ENCODE measurements at regions not wholly inside any gene's neighbourhood (a gene's known extent, or its start where the extent isn't known, plus 50 kb on each side); places are given as distances from the start of the nearest gene placed in this dataset.

DNA sequence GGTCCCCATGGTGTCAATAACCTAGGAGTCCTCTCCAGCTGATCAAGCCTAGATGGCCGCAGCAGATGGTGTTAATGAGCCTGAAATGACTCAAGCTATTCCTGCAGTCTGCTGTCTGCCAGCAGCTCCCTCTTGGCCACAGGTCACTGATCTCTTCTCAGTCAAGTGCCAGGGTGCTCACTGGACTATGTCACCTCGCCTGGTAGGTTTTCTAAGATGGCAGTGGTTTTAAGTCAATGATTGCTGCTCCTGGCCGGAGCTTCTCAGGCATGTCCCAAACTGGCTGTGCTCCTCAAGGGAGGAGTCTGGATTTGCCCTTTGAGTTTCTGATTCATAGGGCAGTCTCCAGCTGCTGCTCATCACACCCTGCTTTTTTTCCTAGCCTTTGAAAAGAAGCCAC is 58.6 kb upstream of the SHISA6 start:
- ChIA-PET POLR2A (no interaction called here), CTCF (no interaction called here)
- TF ChIP-seq, protein P1, sequence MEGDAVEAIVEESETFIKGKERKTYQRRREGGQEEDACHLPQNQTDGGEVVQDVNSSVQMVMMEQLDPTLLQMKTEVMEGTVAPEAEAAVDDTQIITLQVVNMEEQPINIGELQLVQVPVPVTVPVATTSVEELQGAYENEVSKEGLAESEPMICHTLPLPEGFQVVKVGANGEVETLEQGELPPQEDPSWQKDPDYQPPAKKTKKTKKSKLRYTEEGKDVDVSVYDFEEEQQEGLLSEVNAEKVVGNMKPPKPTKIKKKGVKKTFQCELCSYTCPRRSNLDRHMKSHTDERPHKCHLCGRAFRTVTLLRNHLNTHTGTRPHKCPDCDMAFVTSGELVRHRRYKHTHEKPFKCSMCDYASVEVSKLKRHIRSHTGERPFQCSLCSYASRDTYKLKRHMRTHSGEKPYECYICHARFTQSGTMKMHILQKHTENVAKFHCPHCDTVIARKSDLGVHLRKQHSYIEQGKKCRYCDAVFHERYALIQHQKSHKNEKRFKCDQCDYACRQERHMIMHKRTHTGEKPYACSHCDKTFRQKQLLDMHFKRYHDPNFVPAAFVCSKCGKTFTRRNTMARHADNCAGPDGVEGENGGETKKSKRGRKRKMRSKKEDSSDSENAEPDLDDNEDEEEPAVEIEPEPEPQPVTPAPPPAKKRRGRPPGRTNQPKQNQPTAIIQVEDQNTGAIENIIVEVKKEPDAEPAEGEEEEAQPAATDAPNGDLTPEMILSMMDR (IDR thresholded peaks at IDR 0.05; ENCODE audit: insufficient read depth in 1 of 2, low read depth in 1 of 2, low read length in 1 of 2, severe bottlenecking in 1 of 2, unreplicated experiment in 1 of 2), result no peak
- Mint-ChIP-seq H3K36me3 (ENCODE audit: insufficient read depth, unreplicated experiment) (no peaks in the 10 kb centered on the region), H3K4me1 (ENCODE audit: low read depth, unreplicated experiment) (no peaks in the 10 kb centered on the region), H3K27me3 (ENCODE audit: insufficient read depth, unreplicated experiment) (no peaks in the 10 kb centered on the region), H3K4me3 (ENCODE audit: unreplicated experiment) (no peak overlapping the region), H3K27ac (ENCODE audit: unreplicated experiment) (no peak overlapping the region), H3K9me3 (ENCODE audit: unreplicated experiment) (no peaks in the 10 kb centered on the region)
- no peak for DNase-seq
- Histone ChIP-seq H3K4me3 (ENCODE audit: low read depth, low read length) (no peak overlapping the region), H3K27me3 (replicated peaks; ENCODE audit: control insufficient read depth, insufficient read depth, low read length) (no peaks in the 10 kb centered on the region), H3K36me3 (ENCODE audit: control insufficient read depth, insufficient read depth, low read length) (no peaks in the 10 kb centered on the region), H3K4me1 (peaks cover 4% of the 10 kb centered on the region), H3K9me3 (no peaks in the 10 kb centered on the region)
- intact Hi-C loops (cut with micrococcal nuclease; ENCODE audit: unreplicated experiment), result no loop called here
- no TSS peak for BruUV-seq (replicated peaks)

DNA sequence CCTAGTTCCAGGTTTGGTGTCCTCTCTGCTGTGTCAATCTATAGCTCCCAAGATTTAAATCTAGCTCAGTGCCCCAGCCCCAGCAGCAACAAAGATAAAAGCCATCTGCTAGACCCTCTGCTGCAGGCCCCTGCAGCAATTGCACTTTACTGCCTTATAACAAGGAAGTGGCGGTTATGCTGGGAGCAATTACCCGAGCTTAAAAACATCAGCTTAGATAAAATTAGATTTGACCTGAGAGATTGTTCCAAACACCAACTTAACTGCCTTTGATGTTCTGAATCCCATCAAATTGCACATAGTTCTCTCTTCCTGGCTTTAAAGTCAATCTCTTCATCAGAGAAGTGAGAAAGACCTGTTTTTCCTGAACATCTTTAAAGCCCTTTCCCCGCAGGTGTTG is 62.4 kb upstream of the SHISA6 start:
- Histone ChIP-seq H3K36me3 (ENCODE audit: control insufficient read depth, insufficient read depth, low read length) (no peaks in the 10 kb centered on the region), H3K27me3 (replicated peaks; ENCODE audit: control insufficient read depth, insufficient read depth, low read length) (no peaks in the 10 kb centered on the region), H3K9me3 (no peaks in the 10 kb centered on the region), H3K4me3 (ENCODE audit: low read depth, low read length) (no peak overlapping the region), H3K4me1 (peaks cover 11% of the 10 kb centered on the region)
- no peaks in the 10 kb centered on the region for H3K4me1 Mint-ChIP-seq (ENCODE audit: low read depth, unreplicated experiment)
- ChIA-PET CTCF (interaction anchor here (0.6 kb wide), 1 partner anchor 184 kb away, joined by 4 read pairs; no protein-coding TSS in a partner anchor), POLR2A (no interaction called here)
- intact Hi-C loops (cut with micrococcal nuclease; ENCODE audit: unreplicated experiment), result loop anchor here (5.0 kb wide), 1 partner anchor 64 kb away; the partner anchor contains the start of gene SHISA6
- H3K27ac Mint-ChIP-seq (ENCODE audit: unreplicated experiment), result peak overlapping the region; percentile 59
- H3K36me3 Mint-ChIP-seq (ENCODE audit: insufficient read depth, unreplicated experiment), result no peaks in the 10 kb centered on the region
- no peaks in the 10 kb centered on the region for H3K27me3 Mint-ChIP-seq (ENCODE audit: insufficient read depth, unreplicated experiment)
- BruUV-seq (replicated peaks), result no TSS peak
- DNase-seq, result peak in 1 of 2 experiments; percentile 38
- TF ChIP-seq, protein P1 (IDR thresholded peaks at IDR 0.05; ENCODE audit: insufficient read depth in 1 of 2, low read depth in 1 of 2, low read length in 1 of 2, severe bottlenecking in 1 of 2, unreplicated experiment in 1 of 2), result no peak
- no peaks in the 10 kb centered on the region for H3K9me3 Mint-ChIP-seq (ENCODE audit: unreplicated experiment)
- H3K4me3 Mint-ChIP-seq (ENCODE audit: unreplicated experiment), result no peak overlapping the region

DNA sequence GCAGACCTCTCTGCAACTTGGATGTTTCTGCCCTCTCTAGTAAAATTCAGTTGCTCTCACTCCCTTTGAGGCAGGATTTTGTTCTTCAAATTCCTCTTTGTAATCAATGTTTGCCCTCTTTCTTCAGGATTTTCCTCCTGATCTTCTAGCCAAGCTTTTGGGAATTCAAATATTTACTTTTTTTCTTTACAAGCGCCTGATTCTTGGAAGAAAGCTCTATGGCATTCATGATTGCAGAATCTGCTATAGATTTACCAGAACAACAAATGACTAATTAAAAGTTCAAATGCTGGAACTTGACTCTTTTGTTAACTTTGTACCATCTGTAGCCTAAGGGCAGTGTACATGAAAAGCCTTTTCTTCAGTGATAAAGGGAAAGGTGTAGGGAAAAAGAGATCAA is 63.7 kb upstream of the SHISA6 start:
- no TSS peak for BruUV-seq (replicated peaks)

More for the DNA sequence above, 63.7 kb upstream of the SHISA6 start:
- H3K4me3 ChIP-seq (ENCODE audit: low read depth, low read length), result no peak overlapping the region
- no peaks in the 10 kb centered on the region for H3K9me3 ChIP-seq
- ChIA-PET CTCF (interaction anchor here (0.9 kb wide), 1 partner anchor 32 kb away, joined by 3 read pairs; no protein-coding TSS in a partner anchor), POLR2A (no interaction called here)
- intact Hi-C loops (cut with micrococcal nuclease; ENCODE audit: unreplicated experiment), result loop anchor here (5.0 kb wide), 1 partner anchor 65 kb away; the partner anchor contains the start of gene SHISA6
- H3K27me3 ChIP-seq (replicated peaks; ENCODE audit: control insufficient read depth, insufficient read depth, low read length), result no peaks in the 10 kb centered on the region
- no peaks in the 10 kb centered on the region for H3K36me3 Mint-ChIP-seq (ENCODE audit: insufficient read depth, unreplicated experiment)
- peak in 1 of 2 experiments; percentile 14 for DNase-seq
- H3K4me1 Mint-ChIP-seq (ENCODE audit: low read depth, unreplicated experiment), result no peaks in the 10 kb centered on the region
- H3K9me3 Mint-ChIP-seq (ENCODE audit: unreplicated experiment), result no peaks in the 10 kb centered on the region
- H3K4me1 ChIP-seq, result peaks cover 11% of the 10 kb centered on the region
- H3K36me3 ChIP-seq (ENCODE audit: control insufficient read depth, insufficient read depth, low read length), result no peaks in the 10 kb centered on the region
- H3K27ac Mint-ChIP-seq (ENCODE audit: unreplicated experiment), result peak overlapping the region; percentile 59
- H3K27me3 Mint-ChIP-seq (ENCODE audit: insufficient read depth, unreplicated experiment), result no peaks in the 10 kb centered on the region
- no peak overlapping the region for H3K4me3 Mint-ChIP-seq (ENCODE audit: unreplicated experiment)
- TF ChIP-seq, protein P1 (IDR thresholded peaks at IDR 0.05; ENCODE audit: insufficient read depth in 1 of 2, low read depth in 1 of 2, low read length in 1 of 2, severe bottlenecking in 1 of 2, unreplicated experiment in 1 of 2), result no peak
